Activated CD4-positive, alpha-beta T cell treated with anti-CD3 and anti-CD28 coated beads, Interleukin-2, amount 10 ng/mL, durations not matched to agents 24 days and 14 days (primary cell): ENCODE measurements at regions not wholly inside any gene's neighbourhood (a gene's known extent, or its start where the extent isn't known, plus 50 kb on each side); places are given as distances from the start of the nearest gene placed in this dataset.
"Not testable (repeated sequence)": the region's sequence is repeated elsewhere in the genome, so short reads cannot be mapped to it uniquely, and the experiment has no call there.

ENCODE experiments used
- DNase-seq: peaks from one replicate; pipeline ENCODE4 v3.0.0; 2022
- H3K27ac Mint-ChIP-seq: one replicate; pipeline ENCODE4 v1.8.0; 2022; ENCODE audit warnings: mild to moderate bottlenecking, mixed read lengths
- H3K27me3 Mint-ChIP-seq: one replicate; pipeline ENCODE4 v1.8.0; 2022; ENCODE audit warnings: mixed read lengths
- H3K36me3 Mint-ChIP-seq: one replicate; pipeline ENCODE4 v1.8.0; 2022; ENCODE audit warnings: low read depth, mild to moderate bottlenecking, mixed read lengths
- H3K4me1 Mint-ChIP-seq: one replicate; pipeline ENCODE4 v1.8.0; 2021; ENCODE audit warnings: mixed read lengths
- H3K4me3 Mint-ChIP-seq: one replicate; pipeline ENCODE4 v1.8.0; 2022; ENCODE audit warnings: mild to moderate bottlenecking, moderate library complexity, mixed read lengths
- H3K9me3 Mint-ChIP-seq: one replicate; pipeline ENCODE4 v1.8.0; 2021; ENCODE audit warnings: mixed read lengths
- intact Hi-C: fragments of 100-400 bp; cut with micrococcal nuclease; formaldehyde crosslinking; loops from one replicate; pipeline ENCODE4 v1.15.1; 2023

DNA sequence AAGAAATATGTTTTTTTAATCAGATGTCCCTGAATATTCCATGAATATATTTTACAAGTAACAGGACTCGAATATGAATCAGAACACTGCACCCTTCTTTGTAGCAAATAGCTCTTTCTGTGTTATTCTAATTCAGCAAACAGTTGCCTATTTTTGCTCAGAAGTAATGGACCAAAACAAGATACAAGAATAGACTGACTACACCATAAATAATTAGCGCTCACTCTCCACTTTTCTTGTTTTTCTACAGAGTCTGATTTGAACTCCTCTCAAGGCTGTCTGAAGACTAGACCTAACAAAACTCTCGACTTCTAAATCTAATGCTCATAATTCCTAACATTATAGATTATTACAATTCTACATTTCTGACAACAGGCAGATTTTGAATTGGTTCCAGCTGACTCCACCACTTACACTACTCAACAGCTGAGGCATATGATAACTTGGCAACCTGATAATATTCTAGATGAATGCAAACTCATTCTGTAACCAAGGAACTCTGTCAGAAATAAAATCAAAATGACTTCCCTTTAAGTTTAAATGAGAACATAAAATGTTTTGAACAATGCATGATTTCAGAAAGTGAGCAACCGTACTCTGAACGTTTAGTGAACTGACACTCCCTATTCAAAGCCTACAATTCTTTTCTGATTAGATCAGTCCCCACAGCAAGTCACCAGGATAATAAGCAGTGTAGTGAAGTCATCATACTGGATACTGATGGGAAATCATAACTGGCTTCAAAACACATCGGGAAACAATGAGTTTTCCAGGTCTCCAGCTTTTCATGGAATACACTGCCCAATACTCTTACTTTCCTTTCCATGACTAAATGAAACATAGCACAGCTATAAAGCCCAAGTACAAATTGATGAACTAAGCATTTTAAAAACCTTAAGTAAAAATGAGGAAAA lies 114.2 kb upstream of the BEND6 start:
- DNase-seq = no peak
- no peak overlapping the region for H3K4me3 Mint-ChIP-seq
- no peaks in the 10 kb centered on the region for H3K9me3 Mint-ChIP-seq
- intact Hi-C loops = loop anchor here (5.0 kb wide), 1 partner anchor 123 kb away; no protein-coding TSS in a partner anchor
- peaks cover 54% of the 10 kb centered on the region for H3K27me3 Mint-ChIP-seq
- H3K27ac Mint-ChIP-seq = no peak overlapping the region
- H3K36me3 Mint-ChIP-seq = no peaks in the 10 kb centered on the region
- H3K4me1 Mint-ChIP-seq = peaks cover 6% of the 10 kb centered on the region

GRCh38 chr6:56839533-56840183 lies 115.2 kb upstream of the BEND6 start:
- H3K4me3 Mint-ChIP-seq = no peak overlapping the region
- H3K4me1 Mint-ChIP-seq = peaks cover 6% of the 10 kb centered on the region
- no peaks in the 10 kb centered on the region for H3K9me3 Mint-ChIP-seq
- H3K36me3 Mint-ChIP-seq = no peaks in the 10 kb centered on the region
- peaks cover 54% of the 10 kb centered on the region for H3K27me3 Mint-ChIP-seq
- intact Hi-C loops = loop anchor here (5.0 kb wide), 1 partner anchor 122 kb away; no protein-coding TSS in a partner anchor
- DNase-seq = no peak
- H3K27ac Mint-ChIP-seq = no peak overlapping the region

DNA sequence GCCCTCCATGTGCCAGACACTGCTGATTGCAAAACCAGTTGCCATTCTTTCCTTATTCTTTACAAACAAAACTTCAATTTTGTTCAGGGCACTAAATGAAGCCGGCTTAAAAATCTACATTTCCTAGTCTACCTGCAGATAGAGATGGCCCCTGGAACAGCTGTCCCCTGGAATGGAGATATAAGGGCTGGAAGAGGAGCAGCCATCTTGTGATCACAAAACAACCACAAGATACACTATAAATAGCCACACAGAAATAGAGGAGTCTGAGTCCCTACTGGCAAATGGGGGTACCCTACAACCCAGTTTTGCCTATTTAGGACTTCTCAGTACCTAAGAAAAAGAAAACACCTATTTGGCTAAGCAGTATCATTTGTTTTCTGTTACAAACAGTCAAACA lies 115.9 kb upstream of the BEND6 start:
- DNase-seq = no peak
- Mint-ChIP-seq H3K36me3 (no peaks in the 10 kb centered on the region), H3K27me3 (peaks cover 54% of the 10 kb centered on the region), H3K9me3 (no peaks in the 10 kb centered on the region), H3K4me3 (no peak overlapping the region), H3K27ac (no peak overlapping the region), H3K4me1 (peaks cover 6% of the 10 kb centered on the region)
- intact Hi-C loops = no loop called here

GRCh38 chr6:56838016-56838555 lies 116.8 kb upstream of the BEND6 start:
- peaks cover 6% of the 10 kb centered on the region for H3K4me1 Mint-ChIP-seq
- no peak for DNase-seq
- intact Hi-C loops = no loop called here
- no peak overlapping the region for H3K4me3 Mint-ChIP-seq
- H3K9me3 Mint-ChIP-seq = no peaks in the 10 kb centered on the region
- H3K27ac Mint-ChIP-seq = no peak overlapping the region
- H3K27me3 Mint-ChIP-seq = peaks cover 54% of the 10 kb centered on the region
- H3K36me3 Mint-ChIP-seq = no peaks in the 10 kb centered on the region

DNA sequence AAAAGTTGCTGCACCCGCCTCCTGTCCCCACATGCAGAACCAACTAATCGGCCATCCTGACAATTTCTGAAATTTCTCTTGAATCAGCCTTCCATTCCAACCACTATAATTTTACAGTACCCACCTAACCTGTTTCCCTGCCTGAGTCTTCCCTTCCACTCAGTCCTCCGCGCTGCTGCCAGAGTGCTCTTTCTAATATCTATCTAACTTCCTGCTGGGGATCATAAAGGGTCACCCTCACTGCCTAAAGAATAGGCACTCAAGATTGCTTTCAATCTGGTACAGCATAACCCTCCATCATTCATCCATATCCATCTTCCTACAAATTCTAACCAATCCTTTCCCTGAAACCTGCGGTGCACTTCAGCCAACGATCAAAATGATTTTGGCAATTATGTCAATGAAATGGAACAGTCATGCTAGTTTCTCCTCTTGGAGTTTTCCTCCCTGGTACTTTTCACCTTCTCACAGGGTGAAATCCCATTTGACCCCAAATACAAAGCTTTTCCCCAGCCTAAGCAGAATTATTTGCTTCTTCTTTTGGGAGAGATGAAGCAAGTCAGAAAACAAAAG lies 117.5 kb upstream of the BEND6 start:
- Mint-ChIP-seq H3K4me1 (no peaks in the 10 kb centered on the region), H3K36me3 (no peaks in the 10 kb centered on the region), H3K27me3 (peaks cover 48% of the 10 kb centered on the region), H3K27ac (no peak overlapping the region), H3K4me3 (no peak overlapping the region), H3K9me3 (no peaks in the 10 kb centered on the region)
- intact Hi-C loops = no loop called here
- DNase-seq = no peak

DNA sequence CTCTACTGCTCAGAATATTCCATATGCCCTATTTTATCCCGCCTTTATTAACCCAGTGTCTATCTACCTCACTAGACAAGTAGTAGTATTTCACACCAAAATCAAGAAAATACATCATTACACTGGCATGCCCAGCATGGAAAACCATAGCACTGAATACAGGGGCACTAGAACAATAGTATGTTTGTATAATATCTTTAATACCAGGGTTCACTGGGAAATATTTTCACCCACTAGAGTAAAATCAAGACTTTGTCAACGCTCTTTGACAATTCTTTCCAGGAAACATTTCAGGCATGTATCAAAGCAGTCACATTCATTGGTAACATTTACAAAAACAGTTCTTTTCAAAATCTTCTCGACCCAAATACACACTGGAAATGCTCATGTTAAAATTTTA lies 119.3 kb upstream of the BEND6 start:
- intact Hi-C loops = no loop called here
- H3K36me3 Mint-ChIP-seq = no peaks in the 10 kb centered on the region
- no peak overlapping the region for H3K4me3 Mint-ChIP-seq
- no peaks in the 10 kb centered on the region for H3K4me1 Mint-ChIP-seq
- peaks cover 38% of the 10 kb centered on the region for H3K27me3 Mint-ChIP-seq
- H3K27ac Mint-ChIP-seq = no peak overlapping the region
- H3K9me3 Mint-ChIP-seq = no peaks in the 10 kb centered on the region
- no peak for DNase-seq

DNA sequence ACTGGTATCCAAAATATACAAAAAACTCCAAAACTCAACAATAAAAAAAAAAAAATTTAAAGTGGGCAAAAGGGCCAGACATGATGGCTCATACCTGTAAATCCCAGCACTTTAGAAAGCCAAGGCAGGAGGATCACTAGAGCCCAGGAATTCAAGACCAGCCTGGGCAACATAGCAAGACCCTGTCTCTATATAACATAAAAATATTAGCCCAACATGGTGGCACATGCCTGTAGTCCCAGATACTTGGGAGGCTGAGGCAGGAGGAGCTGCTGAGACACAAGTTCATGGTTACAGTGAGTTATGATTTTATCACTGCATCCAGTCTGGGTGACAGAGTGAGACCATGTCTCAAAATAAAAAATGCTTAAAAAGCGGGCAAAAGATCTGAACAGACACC lies 121.0 kb upstream of the BEND6 start:
- H3K27me3 Mint-ChIP-seq = peaks cover 32% of the 10 kb centered on the region
- H3K36me3 Mint-ChIP-seq = no peaks in the 10 kb centered on the region

GRCh38 chr6:56833127-56833791 lies 121.6 kb upstream of the BEND6 start:
- Mint-ChIP-seq H3K4me1 (no peaks in the 10 kb centered on the region), H3K36me3 (no peaks in the 10 kb centered on the region), H3K27me3 (peaks cover 29% of the 10 kb centered on the region), H3K27ac (no peak overlapping the region), H3K9me3 (no peaks in the 10 kb centered on the region), H3K4me3 (no peak overlapping the region)
- intact Hi-C loops = no loop called here
- DNase-seq = no peak

More for the DNA sequence above, 121.0 kb upstream of the BEND6 start:
- Mint-ChIP-seq H3K4me1 (no peaks in the 10 kb centered on the region), H3K9me3 (no peaks in the 10 kb centered on the region), H3K4me3 (no peak overlapping the region), H3K27ac (no peak overlapping the region)
- intact Hi-C loops = no loop called here
- DNase-seq = no peak

GRCh38 chr6:56832225-56832624 lies 122.7 kb upstream of the BEND6 start:
- Mint-ChIP-seq H3K4me3 (no peak overlapping the region), H3K9me3 (no peaks in the 10 kb centered on the region), H3K27me3 (peaks cover 23% of the 10 kb centered on the region), H3K4me1 (no peaks in the 10 kb centered on the region), H3K27ac (no peak overlapping the region), H3K36me3 (no peaks in the 10 kb centered on the region)
- intact Hi-C loops = no loop called here
- no peak for DNase-seq

DNA sequence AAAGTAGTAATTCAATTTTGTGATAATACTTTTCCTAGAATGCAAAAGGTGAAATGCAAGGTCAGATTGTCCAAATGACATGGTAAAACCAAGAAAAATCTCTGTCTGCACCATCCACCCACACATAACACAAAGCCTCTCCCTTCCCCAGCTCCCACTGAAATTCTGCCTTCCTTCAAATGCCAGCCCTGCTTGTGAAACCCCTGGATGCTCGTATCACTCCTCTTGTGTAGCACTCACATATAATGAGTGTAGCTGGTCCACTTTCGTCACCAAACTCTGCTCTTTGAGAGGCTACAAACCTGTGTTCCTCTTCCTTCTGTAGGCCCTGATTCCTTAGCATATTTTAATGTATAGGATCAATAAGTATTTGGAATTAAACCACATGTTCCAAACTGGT lies 123.6 kb upstream of the BEND6 start:
- no peak overlapping the region for H3K4me3 Mint-ChIP-seq
- H3K27me3 Mint-ChIP-seq = peaks cover 22% of the 10 kb centered on the region
- H3K27ac Mint-ChIP-seq = no peak overlapping the region
- no peaks in the 10 kb centered on the region for H3K4me1 Mint-ChIP-seq
- H3K9me3 Mint-ChIP-seq = no peaks in the 10 kb centered on the region
- no peak for DNase-seq
- H3K36me3 Mint-ChIP-seq = no peaks in the 10 kb centered on the region
- intact Hi-C loops = no loop called here

DNA sequence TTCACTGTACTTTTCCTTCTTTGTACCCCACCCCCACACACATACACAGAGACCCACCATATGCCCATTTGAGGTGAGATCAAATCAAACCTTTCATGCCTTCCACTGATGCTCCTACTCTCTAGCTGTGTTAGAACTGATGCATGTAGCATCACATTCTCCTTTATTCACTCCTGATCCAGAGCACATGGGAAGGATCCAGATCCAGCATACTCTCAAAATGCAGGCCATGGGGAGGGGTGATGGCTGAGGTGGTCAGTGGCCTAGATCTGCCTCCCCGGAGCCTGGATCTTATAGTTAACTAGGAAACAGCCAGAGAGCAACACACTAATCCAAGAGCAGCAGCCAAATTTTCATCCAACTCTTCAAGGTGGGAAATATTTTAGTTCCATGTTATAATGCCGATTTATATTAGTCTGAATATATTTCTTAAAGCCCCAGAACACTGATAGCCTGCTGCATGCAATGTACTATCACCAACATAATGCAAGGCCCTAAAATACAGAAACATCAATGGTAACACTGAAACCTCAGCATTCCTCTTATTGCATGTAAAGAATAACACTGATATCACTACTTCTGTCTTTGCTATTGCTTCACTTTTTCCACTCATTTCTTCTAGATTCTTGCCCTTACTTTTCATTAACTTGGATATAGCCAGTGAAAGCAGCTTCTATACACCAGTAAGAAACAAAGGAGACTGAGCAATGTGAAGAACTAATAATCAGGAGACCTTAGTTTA lies 126.8 kb upstream of the BEND6 start:
- H3K4me1 Mint-ChIP-seq = no peaks in the 10 kb centered on the region
- H3K36me3 Mint-ChIP-seq = no peaks in the 10 kb centered on the region
- no peak overlapping the region for H3K4me3 Mint-ChIP-seq
- no peak overlapping the region for H3K27ac Mint-ChIP-seq
- intact Hi-C loops = no loop called here
- H3K9me3 Mint-ChIP-seq = no peaks in the 10 kb centered on the region
- peaks cover 11% of the 10 kb centered on the region for H3K27me3 Mint-ChIP-seq
- no peak for DNase-seq

GRCh38 chr6:56824431-56824830 lies 130.5 kb upstream of the BEND6 start:
- intact Hi-C loops, H3K4me1 Mint-ChIP-seq, H3K9me3 Mint-ChIP-seq, H3K36me3 Mint-ChIP-seq, H3K27me3 Mint-ChIP-seq, DNase-seq, H3K27ac Mint-ChIP-seq, H3K4me3 Mint-ChIP-seq: not testable (repeated sequence)

- Mint-ChIP-seq H3K4me3 (no peak overlapping the region), H3K36me3 (no peaks in the 10 kb centered on the region), H3K4me1 (no peaks in the 10 kb centered on the region), H3K27ac (no peak overlapping the region), H3K9me3 (no peaks in the 10 kb centered on the region), H3K27me3 (peaks cover 1% of the 10 kb centered on the region)
- no peak for DNase-seq
- intact Hi-C loops = no loop called here
These were observed 133.9 kb upstream of the BEND6 start for GRCh38 chr6:56821005-56821432.
